Neuronal stem cell (in vitro differentiated cells): ENCODE measurements at regions not wholly inside any gene's neighbourhood (a gene's known extent, or its start where the extent isn't known, plus 50 kb on each side); places are given as distances from the start of the nearest gene placed in this dataset.

Source experiments
- DNase-seq: peaks from one replicate; pipeline ENCODE4 v3.0.0-alpha.2; 2013; ENCODE audit warnings: low spot score
- H2AFZ ChIP-seq: one replicate; pipeline ENCODE4 v1.6.1; 2013; ENCODE audit warnings: mild to moderate bottlenecking, low read length, inconsistent platforms
- H2AK5ac ChIP-seq: 2 replicates; pipeline ENCODE4 v1.6.1; 2013; ENCODE audit warnings: low read depth, mild to moderate bottlenecking, inconsistent platforms, low read length, moderate library complexity, mixed read lengths
- H2BK120ac ChIP-seq: 2 replicates; pipeline ENCODE4 v1.6.1; 2013; ENCODE audit warnings: low read depth, mild to moderate bottlenecking, inconsistent platforms, low read length, moderate library complexity, mixed read lengths
- H2BK12ac ChIP-seq: one replicate; pipeline ENCODE4 v1.6.1; 2013; ENCODE audit warnings: low read length, inconsistent platforms
- H2BK15ac ChIP-seq: 2 replicates; pipeline ENCODE4 v1.6.1; 2013; ENCODE audit warnings: mild to moderate bottlenecking, low read length, inconsistent platforms, mixed read lengths
- H2BK5ac ChIP-seq: one replicate; pipeline ENCODE4 v1.6.1; 2013; ENCODE audit warnings: inconsistent platforms, mild to moderate bottlenecking, low read length, moderate library complexity
- H3K14ac ChIP-seq: one replicate; pipeline ENCODE4 v1.6.1; 2013; ENCODE audit warnings: low read length, inconsistent platforms
- H3K18ac ChIP-seq: 2 replicates; pipeline ENCODE4 v1.6.1; 2013; ENCODE audit warnings: low read length, inconsistent platforms
- H3K23ac ChIP-seq: 2 replicates; pipeline ENCODE4 v1.6.1; 2013; ENCODE audit warnings: low read depth, mild to moderate bottlenecking, mixed read lengths, low read length, inconsistent platforms; ENCODE audit not compliant: poor library complexity
- H3K27ac ChIP-seq: replicated peaks from 3 replicates; pipeline ENCODE4 v1.5.1; 2013; ENCODE audit warnings: low read length, inconsistent platforms
- H3K27me3 ChIP-seq, 3 experiments: 2 replicates each; pipeline ENCODE4 v1.6.1; 2013; ENCODE audit warnings: low read length in 3 of 3, mild to moderate bottlenecking in 2 of 3, inconsistent platforms in 1 of 3, low read depth in 1 of 3, mixed read lengths in 1 of 3, moderate library complexity in 1 of 3; ENCODE audit not compliant: control insufficient read depth in 3 of 3, insufficient read depth in 3 of 3
- H3K36me3 ChIP-seq, 2 donors: replicated peaks in 1 of 2; 2 replicates each; pipeline ENCODE4 v1.6.1; 2013; ENCODE audit warnings: low read length in 2 of 2; ENCODE audit not compliant: control insufficient read depth in 2 of 2, insufficient read depth in 2 of 2
- H3K4ac ChIP-seq: 2 replicates; pipeline ENCODE4 v1.6.1; 2013; ENCODE audit warnings: inconsistent platforms, mild to moderate bottlenecking, low read length, moderate library complexity
- H3K4me1 ChIP-seq, 2 donors: 1 replicate in 1 of 2; 2 replicates in 1 of 2; pipeline ENCODE4 v1.6.1; 2013; ENCODE audit warnings: low read length in 2 of 2, low read depth in 1 of 2; ENCODE audit not compliant: control insufficient read depth in 2 of 2, insufficient read depth in 1 of 2
- H3K4me2 ChIP-seq: one replicate; pipeline ENCODE4 v1.6.1; 2013; ENCODE audit warnings: mild to moderate bottlenecking, low read length, inconsistent platforms; ENCODE audit not compliant: insufficient read depth, poor library complexity, severe bottlenecking
- H3K4me3 ChIP-seq, 2 donors: 2 replicates each; pipeline ENCODE4 v1.5.1; 2013; ENCODE audit warnings: low read length in 2 of 2, mild to moderate bottlenecking in 2 of 2, inconsistent platforms in 1 of 2, moderate library complexity in 1 of 2
- H3K79me1 ChIP-seq: one replicate; pipeline ENCODE4 v1.6.1; 2013; ENCODE audit warnings: low read depth, mild to moderate bottlenecking, inconsistent platforms, low read length, moderate library complexity
- H3K9ac ChIP-seq: one replicate; pipeline ENCODE4 v1.6.1; 2013; ENCODE audit warnings: mild to moderate bottlenecking, low read depth, low read length, inconsistent platforms; ENCODE audit not compliant: poor library complexity
- H3K9me3 ChIP-seq, 2 donors: replicated peaks in 1 of 2; 2 replicates each; pipeline versions ENCODE3 to v1.6.1; 2013; ENCODE audit warnings: low read length in 2 of 2, mild to moderate bottlenecking in 2 of 2, inconsistent platforms in 1 of 2, low read depth in 1 of 2, mixed read lengths in 1 of 2, moderate library complexity in 1 of 2; ENCODE audit not compliant: control insufficient read depth in 2 of 2, insufficient read depth in 1 of 2
- H4K8ac ChIP-seq: one replicate; pipeline ENCODE4 v1.6.1; 2013; ENCODE audit warnings: low read depth, mild to moderate bottlenecking, inconsistent platforms, low read length, moderate library complexity
- H4K91ac ChIP-seq: one replicate; pipeline ENCODE4 v1.6.1; 2013; ENCODE audit warnings: low read length, low read depth, mild to moderate bottlenecking, inconsistent platforms; ENCODE audit not compliant: poor library complexity
- WGBS, 2 donors: extraction: QIAGEN DNeasy Blood & Tissue Kit; methylation state at CpG; one replicate each; pipeline ENCODE4 v1.1.7; 2013; ENCODE audit warnings: missing lambda C conversion rate in 2 of 2, mixed read lengths in 1 of 2; ENCODE audit not compliant: insufficient read length in 2 of 2, insufficient replicate concordance in 1 of 2; ENCODE audit errors: extremely low coverage in 2 of 2; 5-methylcytosine and 5-hydroxymethylcytosine counted together

- Histone ChIP-seq H3K27me3 (no peaks in the 10 kb centered on the region), H3K23ac (no peak overlapping the region), H3K18ac (no peak overlapping the region), H2BK5ac (no peak overlapping the region), H4K8ac (no peak overlapping the region), H2BK12ac (no peak overlapping the region), H3K9ac (no peak overlapping the region), H3K79me1 (no peaks in the 10 kb centered on the region), H2BK120ac (no peak overlapping the region), H3K4me3 (no peak overlapping the region), H3K4ac (no peak overlapping the region), H3K27ac (no peak overlapping the region), H3K14ac (no peak overlapping the region), H4K91ac (no peak overlapping the region), H3K4me1 (peaks cover 3 to 34% of the 10 kb centered on the region in 2 donors), H3K36me3 (no peaks in the 10 kb centered on the region), H3K4me2 (no peak overlapping the region), H2AK5ac (no peak overlapping the region), H2BK15ac (no peak overlapping the region), H2AFZ (peak overlapping the region; percentile 24), H3K9me3 (no peaks in the 10 kb centered on the region)
- no peak for DNase-seq
- WGBS, 2 donors: no CpG with 5 or more reads among the region's 1 CpG
Observed at GRCh38 chr4:104589264-104589868, 94.7 kb upstream of the CXXC4 start.

- Histone ChIP-seq H3K27ac (no peak overlapping the region), H3K4ac (no peak overlapping the region), H3K36me3 (no peaks in the 10 kb centered on the region), H3K23ac (no peak overlapping the region), H2AFZ (peak overlapping the region; percentile 88), H2BK15ac (no peak overlapping the region), H3K9me3 (no peaks in the 10 kb centered on the region), H3K14ac (no peak overlapping the region), H3K27me3 (no peaks in the 10 kb centered on the region), H3K4me3 (peak overlapping the region in 1 of 2 donors; percentile 10), H3K9ac (no peak overlapping the region), H3K79me1 (no peaks in the 10 kb centered on the region), H2BK120ac (no peak overlapping the region), H2BK5ac (no peak overlapping the region), H3K18ac (no peak overlapping the region), H2BK12ac (no peak overlapping the region), H3K4me2 (no peak overlapping the region), H2AK5ac (no peak overlapping the region), H4K8ac (no peak overlapping the region), H4K91ac (no peak overlapping the region), H3K4me1 (peaks cover 3 to 34% of the 10 kb centered on the region in 2 donors)
- WGBS, 2 donors: no CpG with 5 or more reads among the region's 2 CpGs
- DNase-seq: peak; percentile 56
Observed at GRCh38 chr4:104591510-104591911, 96.8 kb upstream of the CXXC4 start.

GRCh38 chr4:104592183-104592582, 97.5 kb upstream of the CXXC4 start:
- no peak for DNase-seq
- H2BK5ac ChIP-seq: no peak overlapping the region
- H3K27me3 ChIP-seq: no peaks in the 10 kb centered on the region
- no CpG with 5 or more reads among the region's 2 CpGs for WGBS, 2 donors
- H3K4ac ChIP-seq: no peak overlapping the region
- H3K36me3 ChIP-seq: no peaks in the 10 kb centered on the region
- H3K79me1 ChIP-seq: no peaks in the 10 kb centered on the region
- H3K9me3 ChIP-seq: no peaks in the 10 kb centered on the region
- H3K14ac ChIP-seq: no peak overlapping the region
- no peak overlapping the region for H4K91ac ChIP-seq
- H2BK120ac ChIP-seq: no peak overlapping the region
- no peak overlapping the region for H3K27ac ChIP-seq
- no peak overlapping the region for H3K4me3 ChIP-seq
- peak overlapping the region; percentile 88 for H2AFZ ChIP-seq
- no peak overlapping the region for H3K9ac ChIP-seq
- H2AK5ac ChIP-seq: no peak overlapping the region
- peaks cover 3 to 34% of the 10 kb centered on the region in 2 donors for H3K4me1 ChIP-seq
- H2BK12ac ChIP-seq: no peak overlapping the region
- H3K18ac ChIP-seq: no peak overlapping the region
- H3K4me2 ChIP-seq: no peak overlapping the region
- H3K23ac ChIP-seq: no peak overlapping the region
- no peak overlapping the region for H2BK15ac ChIP-seq
- no peak overlapping the region for H4K8ac ChIP-seq

- H2AK5ac ChIP-seq: no peak overlapping the region
- no peaks in the 10 kb centered on the region for H3K27me3 ChIP-seq
- H3K4me2 ChIP-seq: no peak overlapping the region
- no peak for DNase-seq
- H4K91ac ChIP-seq: no peak overlapping the region
- no peak overlapping the region for H2BK15ac ChIP-seq
- H3K9me3 ChIP-seq: no peaks in the 10 kb centered on the region
- no peak overlapping the region for H3K14ac ChIP-seq
- no peak overlapping the region for H3K18ac ChIP-seq
- H3K4me3 ChIP-seq: no peak overlapping the region
- H2AFZ ChIP-seq: peak overlapping the region; percentile 88
- H2BK120ac ChIP-seq: no peak overlapping the region
- H3K4me1 ChIP-seq: peaks cover 3 to 34% of the 10 kb centered on the region in 2 donors
- H3K9ac ChIP-seq: no peak overlapping the region
- H3K36me3 ChIP-seq: no peaks in the 10 kb centered on the region
- H2BK5ac ChIP-seq: no peak overlapping the region
- H3K79me1 ChIP-seq: no peaks in the 10 kb centered on the region
- H3K4ac ChIP-seq: no peak overlapping the region
- H3K23ac ChIP-seq: no peak overlapping the region
- no peak overlapping the region for H2BK12ac ChIP-seq
- WGBS, 2 donors: no CpG with 5 or more reads among the region's 7 CpGs
- H3K27ac ChIP-seq: no peak overlapping the region
- no peak overlapping the region for H4K8ac ChIP-seq
Observed at GRCh38 chr4:104593019-104593418, 98.3 kb upstream of the CXXC4 start.
